Esophagus squamous epithelium (tissue), 4 donors: ENCODE measurements at regions not wholly inside any gene's neighbourhood (a gene's known extent, or its start where the extent isn't known, plus 50 kb on each side); places are given as distances from the start of the nearest gene placed in this dataset.

Experiments used
- CTCF ChIP-seq, 6 experiments: fragments of 450-650 bp in 4 of 6; fragments of 200-600 bp in 2 of 6; sonication (generic) in 2 of 6; IDR thresholded peaks; one replicate each; pipeline ENCODE4 v1.5.1; 2016 to 2019; ENCODE audit warnings: antibody characterized with exemption in 6 of 6, mild to moderate bottlenecking in 4 of 6, moderate library complexity in 4 of 6
- POLR2A ChIP-seq, 4 donors: fragments of 450-650 bp; IDR thresholded peaks; one replicate each; pipeline ENCODE4 v1.6.1; 2017; ENCODE audit warnings: antibody characterized with exemption in 4 of 4, mild to moderate bottlenecking in 4 of 4, moderate library complexity in 3 of 4

- TF ChIP-seq CTCF (IDR thresholded peaks at IDR 0.05) (no peak), POLR2A (IDR thresholded peaks at IDR 0.05) (no peak)
These were observed 1735.9 kb downstream of the TP53TG3F start for GRCh38 chr16:35195173-35195863.
